Type B pancreatic cell (in vitro differentiated cells): ENCODE measurements at regions not wholly inside any gene's neighbourhood (a gene's known extent, or its start where the extent isn't known, plus 50 kb on each side); places are given as distances from the start of the nearest gene placed in this dataset.

Experiments
- DNase-seq: peaks from one replicate; pipeline ENCODE4 v3.0.0; 2021; ENCODE audit warnings: mixed read lengths; ENCODE audit not compliant: unreplicated experiment; ENCODE audit errors: extremely low spot score
- H3K27ac Mint-ChIP-seq: 2 replicates; pipeline ENCODE4 v1.8.0; 2021; ENCODE audit warnings: mild to moderate bottlenecking, mixed read lengths
- H3K27me3 Mint-ChIP-seq: 2 replicates; pipeline ENCODE4 v1.8.0; 2021; ENCODE audit warnings: mixed read lengths
- H3K36me3 Mint-ChIP-seq: 2 replicates; pipeline ENCODE4 v1.8.0; 2021; ENCODE audit warnings: mixed read lengths
- H3K4me1 Mint-ChIP-seq: one replicate; pipeline ENCODE4 v1.8.0; 2021; ENCODE audit warnings: mixed read lengths; ENCODE audit not compliant: unreplicated experiment
- H3K4me3 Mint-ChIP-seq: 2 replicates; pipeline ENCODE4 v1.8.0; 2021; ENCODE audit warnings: mild to moderate bottlenecking, mixed read lengths
- H3K9me3 Mint-ChIP-seq: 2 replicates; pipeline ENCODE4 v1.8.0; 2021; ENCODE audit warnings: mixed read lengths
- CTCF ChIP-seq: fragments of 200-600 bp; sonication (generic); conservative IDR thresholded peaks from 2 replicates; pipeline ENCODE4 v1.5.0; 2021; ENCODE audit warnings: antibody characterized with exemption, mild to moderate bottlenecking

DNA sequence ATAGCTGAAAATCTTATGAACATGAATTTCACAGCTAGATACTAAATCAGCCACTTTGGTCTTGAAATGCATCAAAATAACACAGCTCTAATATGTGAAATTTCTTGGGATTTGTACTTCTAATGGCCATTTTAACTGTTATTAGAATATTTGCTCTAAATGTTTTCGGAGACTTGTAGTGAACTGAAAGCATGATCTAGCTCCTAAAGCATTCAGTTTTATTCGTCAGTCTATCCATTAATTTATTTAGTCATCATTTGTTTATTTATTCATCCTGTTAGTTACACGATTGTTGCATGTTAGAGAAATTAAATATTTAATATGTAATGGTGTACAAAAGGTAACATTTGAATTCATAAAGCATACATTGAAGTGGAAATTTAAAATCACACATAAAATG lies 1132.7 kb downstream of the SLITRK1 start:
- no peak overlapping the region for H3K4me3 Mint-ChIP-seq
- H3K27me3 Mint-ChIP-seq = no peaks in the 10 kb centered on the region
- TF ChIP-seq CTCF = no peak
- no peak overlapping the region for H3K27ac Mint-ChIP-seq
- no peaks in the 10 kb centered on the region for H3K4me1 Mint-ChIP-seq
- no peaks in the 10 kb centered on the region for H3K36me3 Mint-ChIP-seq
- no peaks in the 10 kb centered on the region for H3K9me3 Mint-ChIP-seq
- no peak for DNase-seq

- H3K4me1 Mint-ChIP-seq = no peaks in the 10 kb centered on the region
- TF ChIP-seq CTCF = no peak
- no peak overlapping the region for H3K27ac Mint-ChIP-seq
- no peak overlapping the region for H3K4me3 Mint-ChIP-seq
- no peak for DNase-seq
- no peaks in the 10 kb centered on the region for H3K36me3 Mint-ChIP-seq
- H3K27me3 Mint-ChIP-seq = no peaks in the 10 kb centered on the region
- H3K9me3 Mint-ChIP-seq = no peaks in the 10 kb centered on the region
Observed at GRCh38 chr13:82747958-82748357, 1134.3 kb downstream of the SLITRK1 start.

- Mint-ChIP-seq H3K27me3 (no peaks in the 10 kb centered on the region), H3K36me3 (no peaks in the 10 kb centered on the region), H3K27ac (no peak overlapping the region), H3K4me3 (no peak overlapping the region), H3K4me1 (no peaks in the 10 kb centered on the region), H3K9me3 (no peaks in the 10 kb centered on the region)
- no peak for DNase-seq
- no peak for TF ChIP-seq CTCF
Observed at GRCh38 chr13:82747291-82747690, 1135.0 kb downstream of the SLITRK1 start.

DNA sequence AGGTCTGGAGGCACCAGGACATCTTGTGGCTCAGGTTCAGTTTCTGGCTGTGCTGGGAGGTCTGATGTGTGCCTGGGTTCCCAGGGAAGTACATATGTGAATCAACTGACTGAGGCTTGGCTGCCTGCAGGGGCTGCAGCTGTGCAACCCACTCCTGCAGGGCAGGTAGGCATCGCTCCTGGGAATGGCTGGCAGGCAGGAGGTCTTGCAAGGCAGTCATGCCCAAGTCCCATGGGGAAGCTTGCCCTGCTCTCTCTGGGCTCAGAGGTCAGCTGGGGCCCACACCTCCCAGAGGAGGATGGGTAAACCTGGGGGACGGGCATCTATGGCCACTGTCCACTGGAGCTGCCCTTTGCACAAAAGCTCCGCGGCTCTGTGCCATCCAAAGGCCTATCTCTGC lies 1141.8 kb downstream of the SLITRK1 start:
- no peak for TF ChIP-seq CTCF
- Mint-ChIP-seq H3K27ac (no peak overlapping the region), H3K27me3 (no peaks in the 10 kb centered on the region), H3K9me3 (peaks cover 8% of the 10 kb centered on the region), H3K36me3 (no peaks in the 10 kb centered on the region), H3K4me3 (no peak overlapping the region), H3K4me1 (no peaks in the 10 kb centered on the region)
- no peak for DNase-seq

- TF ChIP-seq CTCF = no peak
- Mint-ChIP-seq H3K4me3 (no peak overlapping the region), H3K27me3 (no peaks in the 10 kb centered on the region), H3K9me3 (peaks cover 8% of the 10 kb centered on the region), H3K4me1 (no peaks in the 10 kb centered on the region), H3K36me3 (no peaks in the 10 kb centered on the region), H3K27ac (no peak overlapping the region)
- no peak for DNase-seq
Observed at GRCh38 chr13:82739881-82740280, 1142.4 kb downstream of the SLITRK1 start.

DNA sequence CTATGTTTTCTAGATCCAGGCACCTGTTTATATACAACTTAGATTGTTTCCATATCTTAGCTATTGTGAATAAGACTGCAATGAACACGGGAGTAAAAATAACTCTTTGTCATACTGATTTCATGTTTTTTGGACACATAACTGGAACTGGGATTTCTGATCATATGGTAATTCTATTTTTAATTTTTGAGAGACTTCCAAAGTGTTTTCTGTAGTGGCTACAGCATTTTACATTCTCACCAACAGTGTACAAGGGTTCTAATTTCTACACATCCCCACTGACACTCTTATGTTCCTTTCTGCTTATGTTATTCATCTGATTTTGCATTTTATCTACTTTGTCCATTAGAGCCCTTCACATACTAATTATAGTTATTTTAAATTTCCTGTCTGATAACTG lies 1152.9 kb downstream of the SLITRK1 start:
- no peaks in the 10 kb centered on the region for H3K27me3 Mint-ChIP-seq
- no peak overlapping the region for H3K27ac Mint-ChIP-seq
- no peaks in the 10 kb centered on the region for H3K9me3 Mint-ChIP-seq

More for the DNA sequence above, 1152.9 kb downstream of the SLITRK1 start:
- H3K4me1 Mint-ChIP-seq = no peaks in the 10 kb centered on the region
- H3K4me3 Mint-ChIP-seq = no peak overlapping the region
- H3K36me3 Mint-ChIP-seq = no peaks in the 10 kb centered on the region
- no peak for TF ChIP-seq CTCF
- DNase-seq = no peak
